HepG2 (cell line): ENCODE measurements at regions not wholly inside any gene's neighbourhood (a gene's known extent, or its start where the extent isn't known, plus 50 kb on each side); places are given as distances from the start of the nearest gene placed in this dataset.

Experiments
- FOXJ3 ChIP-seq: sonication (generic); formaldehyde crosslinking; IDR thresholded peaks from 2 replicates; pipeline ENCODE4 v1.4.0; 2020; ENCODE audit warnings: missing genetic modification reagents, mild to moderate bottlenecking, borderline replicate concordance
- NONO ChIP-seq, 2 experiments: fragments of 450-650 bp in 1 of 2; sonication (generic) in 1 of 2; formaldehyde crosslinking in 1 of 2; IDR thresholded peaks in 1 of 2; conservative IDR thresholded peaks in 1 of 2; 2 replicates each; pipeline versions ENCODE4 v1.6.1 to v1.8.0; 2017 to 2022; ENCODE audit warnings: mild to moderate bottlenecking in 1 of 2, missing genetic modification reagents in 1 of 2, moderate library complexity in 1 of 2
- RAD21 ChIP-seq: fragments of 450-650 bp; formaldehyde crosslinking; IDR thresholded peaks from 2 replicates; pipeline ENCODE4 v1.5.0; 2020; ENCODE audit warnings: mild to moderate bottlenecking
- SAP130 ChIP-seq: IDR thresholded peaks from 2 replicates; pipeline ENCODE4 v1.6.1; 2016; ENCODE audit warnings: low read depth
- SCMH1 ChIP-seq: sonication (generic); formaldehyde crosslinking; IDR thresholded peaks from 2 replicates; pipeline ENCODE4 v1.9.0; 2021; ENCODE audit warnings: missing genetic modification reagents, mild to moderate bottlenecking, borderline replicate concordance
- SIX4 ChIP-seq: sonication (generic); formaldehyde crosslinking; IDR thresholded peaks from 2 replicates; pipeline ENCODE4 v1.4.0; 2020; ENCODE audit warnings: missing genetic modification reagents
- SMC3 ChIP-seq: IDR thresholded peaks from 2 replicates; pipeline ENCODE4 v1.6.1; 2011; ENCODE audit warnings: low read length, improper control_type of control experiment
- ZBTB4 ChIP-seq: sonication (generic); formaldehyde crosslinking; IDR thresholded peaks from 2 replicates; pipeline ENCODE4 v1.4.0; 2020; ENCODE audit warnings: missing genetic modification reagents, mild to moderate bottlenecking, borderline replicate concordance
- ZMYM3 ChIP-seq: sonication (generic); formaldehyde crosslinking; IDR thresholded peaks from 2 replicates; pipeline ENCODE4 v1.5.1; 2020; ENCODE audit warnings: mild to moderate bottlenecking, missing genetic modification reagents
- ZNF337 ChIP-seq: sonication (generic); formaldehyde crosslinking; IDR thresholded peaks from 2 replicates; pipeline ENCODE4 v1.5.1; 2020; ENCODE audit warnings: missing genetic modification reagents, low read depth, mild to moderate bottlenecking, borderline replicate concordance
- ZNF644 ChIP-seq: IDR thresholded peaks from 2 replicates; pipeline ENCODE4 v1.6.1; 2016; ENCODE audit warnings: low read depth
- ZSCAN31 ChIP-seq: sonication (generic); formaldehyde crosslinking; IDR thresholded peaks from 2 replicates; pipeline ENCODE4 v1.5.0; 2020; ENCODE audit warnings: low read depth, mild to moderate bottlenecking, missing genetic modification reagents
- TF ChIP-seq, protein P1 (sequence below): sonication (generic); formaldehyde crosslinking; IDR thresholded peaks from 2 replicates; pipeline ENCODE4 v1.4.0; 2020; ENCODE audit warnings: missing genetic modification reagents
- TF ChIP-seq, protein P2 (sequence below): IDR thresholded peaks from 2 replicates; pipeline ENCODE4 v1.6.1; 2016
- TF ChIP-seq, protein P3 (sequence below): sonication (generic); formaldehyde crosslinking; IDR thresholded peaks from 2 replicates; pipeline ENCODE4 v1.5.0; 2020; ENCODE audit warnings: mild to moderate bottlenecking, missing genetic modification reagents

DNA sequence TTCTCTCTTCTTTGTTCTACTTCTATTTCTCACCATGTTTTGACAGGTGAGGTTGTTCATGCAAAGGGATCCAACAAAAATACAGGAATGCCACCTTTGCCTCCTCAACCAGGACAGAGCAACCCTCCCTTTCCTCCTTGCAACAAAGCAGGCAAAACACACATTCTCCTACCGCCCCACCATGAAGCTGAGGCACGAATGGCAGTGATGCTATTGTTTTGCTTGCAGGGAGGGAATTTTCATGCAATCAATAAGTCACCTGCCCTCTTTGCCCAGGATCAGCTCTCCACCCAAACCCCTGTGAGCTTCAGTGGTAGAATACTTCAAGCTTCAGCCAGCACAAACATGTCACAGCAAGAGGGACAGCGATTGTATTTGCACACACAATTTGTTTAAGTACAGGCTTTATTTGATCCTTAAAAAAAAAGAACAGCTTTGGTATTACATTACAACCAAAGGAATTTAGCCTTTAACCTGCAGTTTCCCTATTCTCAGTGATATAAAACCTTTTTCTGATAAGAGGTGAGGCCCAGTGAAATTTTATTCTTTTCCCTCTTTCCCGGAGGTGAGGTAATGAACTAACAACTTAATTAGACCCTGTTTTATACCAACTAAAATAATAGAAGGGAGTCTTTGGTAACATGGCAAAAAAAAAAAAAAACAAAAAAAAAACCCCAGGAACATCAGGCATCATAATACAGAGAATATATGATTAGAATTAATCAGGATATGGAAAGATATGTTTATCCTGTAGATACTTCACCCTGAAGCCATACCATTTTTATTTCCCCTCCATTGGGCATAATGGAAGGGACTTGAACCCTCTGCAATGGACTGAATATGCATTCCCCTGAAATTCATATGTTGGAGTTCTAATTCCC is 87.0 kb upstream of the EEA1 start (continued):
- TF ChIP-seq, protein P1, sequence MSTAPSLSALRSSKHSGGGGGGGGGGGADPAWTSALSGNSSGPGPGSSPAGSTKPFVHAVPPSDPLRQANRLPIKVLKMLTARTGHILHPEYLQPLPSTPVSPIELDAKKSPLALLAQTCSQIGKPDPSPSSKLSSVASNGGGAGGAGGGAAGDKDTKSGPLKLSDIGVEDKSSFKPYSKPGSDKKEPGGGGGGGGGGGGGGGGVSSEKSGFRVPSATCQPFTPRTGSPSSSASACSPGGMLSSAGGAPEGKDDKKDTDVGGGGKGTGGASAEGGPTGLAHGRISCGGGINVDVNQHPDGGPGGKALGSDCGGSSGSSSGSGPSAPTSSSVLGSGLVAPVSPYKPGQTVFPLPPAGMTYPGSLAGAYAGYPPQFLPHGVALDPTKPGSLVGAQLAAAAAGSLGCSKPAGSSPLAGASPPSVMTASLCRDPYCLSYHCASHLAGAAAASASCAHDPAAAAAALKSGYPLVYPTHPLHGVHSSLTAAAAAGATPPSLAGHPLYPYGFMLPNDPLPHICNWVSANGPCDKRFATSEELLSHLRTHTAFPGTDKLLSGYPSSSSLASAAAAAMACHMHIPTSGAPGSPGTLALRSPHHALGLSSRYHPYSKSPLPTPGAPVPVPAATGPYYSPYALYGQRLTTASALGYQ (CRISPR knock-in tag), result 0 out of 2 replicates have a peak, but pooled peaks have one; percentile 39
- TF ChIP-seq, protein P2, sequence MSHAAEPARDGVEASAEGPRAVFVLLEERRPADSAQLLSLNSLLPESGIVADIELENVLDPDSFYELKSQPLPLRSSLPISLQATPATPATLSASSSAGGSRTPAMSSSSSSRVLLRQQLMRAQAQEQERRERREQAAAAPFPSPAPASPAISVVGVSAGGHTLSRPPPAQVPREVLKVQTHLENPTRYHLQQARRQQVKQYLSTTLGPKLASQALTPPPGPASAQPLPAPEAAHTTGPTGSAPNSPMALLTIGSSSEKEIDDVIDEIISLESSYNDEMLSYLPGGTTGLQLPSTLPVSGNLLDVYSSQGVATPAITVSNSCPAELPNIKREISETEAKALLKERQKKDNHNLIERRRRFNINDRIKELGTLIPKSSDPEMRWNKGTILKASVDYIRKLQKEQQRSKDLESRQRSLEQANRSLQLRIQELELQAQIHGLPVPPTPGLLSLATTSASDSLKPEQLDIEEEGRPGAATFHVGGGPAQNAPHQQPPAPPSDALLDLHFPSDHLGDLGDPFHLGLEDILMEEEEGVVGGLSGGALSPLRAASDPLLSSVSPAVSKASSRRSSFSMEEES (CRISPR knock-in tag), result peak; percentile 58
- no peak for TF ChIP-seq SCMH1 (CRISPR knock-in tag)
- TF ChIP-seq ZNF337 (CRISPR knock-in tag), result no peak
- peak; percentile 43; the same call in 1 of the 2 replicates for TF ChIP-seq SAP130 (CRISPR knock-in tag)
- no peak for TF ChIP-seq NONO (IDR thresholded peaks at IDR 0.05)
- TF ChIP-seq NONO (CRISPR knock-in tag; conservative IDR thresholded peaks at IDR 0.05), result 0 out of 2 replicates have a peak, but pooled peaks have one; percentile 38
- TF ChIP-seq RAD21, result 0 out of 2 replicates have a peak, but pooled peaks have one; percentile 19
- no peak; the same call in 1 of the 2 replicates for TF ChIP-seq ZBTB4 (CRISPR knock-in tag)
- peak; percentile 82 for TF ChIP-seq SIX4 (CRISPR knock-in tag)
- peak; percentile 63; the same call in 1 of the 2 replicates for TF ChIP-seq ZNF644 (CRISPR knock-in tag)
- peak; percentile 14; the same call in 1 of the 2 replicates for TF ChIP-seq SMC3
- TF ChIP-seq ZSCAN31, result 0 out of 2 replicates have a peak, but pooled peaks have one; percentile 4
- TF ChIP-seq ZMYM3, result peak; percentile 45; the same call in 1 of the 2 replicates
- peak; percentile 76; the same call in 1 of the 2 replicates for TF ChIP-seq FOXJ3 (CRISPR knock-in tag)
- TF ChIP-seq, protein P3, sequence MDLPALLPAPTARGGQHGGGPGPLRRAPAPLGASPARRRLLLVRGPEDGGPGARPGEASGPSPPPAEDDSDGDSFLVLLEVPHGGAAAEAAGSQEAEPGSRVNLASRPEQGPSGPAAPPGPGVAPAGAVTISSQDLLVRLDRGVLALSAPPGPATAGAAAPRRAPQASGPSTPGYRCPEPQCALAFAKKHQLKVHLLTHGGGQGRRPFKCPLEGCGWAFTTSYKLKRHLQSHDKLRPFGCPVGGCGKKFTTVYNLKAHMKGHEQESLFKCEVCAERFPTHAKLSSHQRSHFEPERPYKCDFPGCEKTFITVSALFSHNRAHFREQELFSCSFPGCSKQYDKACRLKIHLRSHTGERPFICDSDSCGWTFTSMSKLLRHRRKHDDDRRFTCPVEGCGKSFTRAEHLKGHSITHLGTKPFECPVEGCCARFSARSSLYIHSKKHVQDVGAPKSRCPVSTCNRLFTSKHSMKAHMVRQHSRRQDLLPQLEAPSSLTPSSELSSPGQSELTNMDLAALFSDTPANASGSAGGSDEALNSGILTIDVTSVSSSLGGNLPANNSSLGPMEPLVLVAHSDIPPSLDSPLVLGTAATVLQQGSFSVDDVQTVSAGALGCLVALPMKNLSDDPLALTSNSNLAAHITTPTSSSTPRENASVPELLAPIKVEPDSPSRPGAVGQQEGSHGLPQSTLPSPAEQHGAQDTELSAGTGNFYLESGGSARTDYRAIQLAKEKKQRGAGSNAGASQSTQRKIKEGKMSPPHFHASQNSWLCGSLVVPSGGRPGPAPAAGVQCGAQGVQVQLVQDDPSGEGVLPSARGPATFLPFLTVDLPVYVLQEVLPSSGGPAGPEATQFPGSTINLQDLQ (CRISPR knock-in tag), result no peak
